Ascending aorta (tissue), 2 donors: ENCODE measurements at regions not wholly inside any gene's neighbourhood (a gene's known extent, or its start where the extent isn't known, plus 50 kb on each side); places are given as distances from the start of the nearest gene placed in this dataset.

Experiments used
- DNase-seq, 2 donors: peaks; one replicate each; pipeline ENCODE4 v3.0.0-alpha.2; 2019; ENCODE audit warnings: low spot score in 2 of 2
- H3K27ac ChIP-seq, 2 donors: fragments of 200-600 bp; sonication (generic); one replicate each; pipeline ENCODE4 v1.5.1; 2016 to 2017; ENCODE audit warnings: mild to moderate bottlenecking in 1 of 2
- H3K27me3 ChIP-seq: fragments of 200-600 bp; sonication (generic); one replicate; pipeline ENCODE4 v1.5.1; 2017
- H3K36me3 ChIP-seq, 2 donors: fragments of 200-600 bp; sonication (generic); one replicate each; pipeline ENCODE4 v1.5.1; 2016
- H3K4me1 ChIP-seq, 2 donors: fragments of 200-600 bp; sonication (generic); one replicate each; pipeline ENCODE4 v1.5.1; 2016 to 2017; ENCODE audit warnings: mild to moderate bottlenecking in 1 of 2
- H3K4me3 ChIP-seq, 2 donors: fragments of 200-600 bp; sonication (generic); one replicate each; pipeline ENCODE4 v1.5.1; 2016 to 2017; ENCODE audit warnings: mild to moderate bottlenecking in 1 of 2
- H3K9me3 ChIP-seq, 2 donors: fragments of 200-600 bp; sonication (generic); one replicate each; pipeline ENCODE4 v1.5.1; 2016
- intact Hi-C: fragments of 100-400 bp; cut with DNase I; formaldehyde crosslinking; loops from one replicate; pipeline ENCODE4 v1.15.1; 2023
- TF ChIP-seq, protein P1 (sequence below), 3 experiments: fragments of 200-600 bp in 2 of 3; fragments of 450-650 bp in 1 of 3; sonication (generic) in 2 of 3; IDR thresholded peaks; one replicate each; pipeline ENCODE4 v1.5.1; 2016 to 2019; ENCODE audit warnings: antibody characterized with exemption in 3 of 3, mild to moderate bottlenecking in 1 of 3, moderate library complexity in 1 of 3

DNA sequence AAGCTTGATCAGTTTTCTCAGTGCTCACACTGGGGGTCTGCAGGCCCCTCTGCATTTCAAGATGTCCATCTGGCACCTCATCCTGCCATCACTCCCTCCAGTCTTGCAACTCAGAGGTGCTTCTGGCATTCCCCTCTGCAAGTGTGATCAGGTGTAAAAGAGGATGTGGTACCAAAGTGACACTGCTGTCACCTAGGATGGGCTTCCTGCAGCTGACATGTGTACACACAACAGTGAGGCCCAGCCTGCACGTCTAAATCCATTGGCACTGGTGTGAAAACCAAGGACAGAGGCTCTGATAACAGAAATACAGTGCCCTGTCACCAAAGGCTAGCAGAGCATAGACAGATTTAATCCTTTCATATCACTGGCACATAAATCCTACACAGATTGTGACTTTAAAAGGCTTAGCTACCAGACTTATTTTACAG lies 162.5 kb upstream of the CELF2 start:
- TF ChIP-seq, protein P1, sequence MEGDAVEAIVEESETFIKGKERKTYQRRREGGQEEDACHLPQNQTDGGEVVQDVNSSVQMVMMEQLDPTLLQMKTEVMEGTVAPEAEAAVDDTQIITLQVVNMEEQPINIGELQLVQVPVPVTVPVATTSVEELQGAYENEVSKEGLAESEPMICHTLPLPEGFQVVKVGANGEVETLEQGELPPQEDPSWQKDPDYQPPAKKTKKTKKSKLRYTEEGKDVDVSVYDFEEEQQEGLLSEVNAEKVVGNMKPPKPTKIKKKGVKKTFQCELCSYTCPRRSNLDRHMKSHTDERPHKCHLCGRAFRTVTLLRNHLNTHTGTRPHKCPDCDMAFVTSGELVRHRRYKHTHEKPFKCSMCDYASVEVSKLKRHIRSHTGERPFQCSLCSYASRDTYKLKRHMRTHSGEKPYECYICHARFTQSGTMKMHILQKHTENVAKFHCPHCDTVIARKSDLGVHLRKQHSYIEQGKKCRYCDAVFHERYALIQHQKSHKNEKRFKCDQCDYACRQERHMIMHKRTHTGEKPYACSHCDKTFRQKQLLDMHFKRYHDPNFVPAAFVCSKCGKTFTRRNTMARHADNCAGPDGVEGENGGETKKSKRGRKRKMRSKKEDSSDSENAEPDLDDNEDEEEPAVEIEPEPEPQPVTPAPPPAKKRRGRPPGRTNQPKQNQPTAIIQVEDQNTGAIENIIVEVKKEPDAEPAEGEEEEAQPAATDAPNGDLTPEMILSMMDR (IDR thresholded peaks at IDR 0.05): no peak
- no peaks in the 10 kb centered on the region for H3K27me3 ChIP-seq

DNA sequence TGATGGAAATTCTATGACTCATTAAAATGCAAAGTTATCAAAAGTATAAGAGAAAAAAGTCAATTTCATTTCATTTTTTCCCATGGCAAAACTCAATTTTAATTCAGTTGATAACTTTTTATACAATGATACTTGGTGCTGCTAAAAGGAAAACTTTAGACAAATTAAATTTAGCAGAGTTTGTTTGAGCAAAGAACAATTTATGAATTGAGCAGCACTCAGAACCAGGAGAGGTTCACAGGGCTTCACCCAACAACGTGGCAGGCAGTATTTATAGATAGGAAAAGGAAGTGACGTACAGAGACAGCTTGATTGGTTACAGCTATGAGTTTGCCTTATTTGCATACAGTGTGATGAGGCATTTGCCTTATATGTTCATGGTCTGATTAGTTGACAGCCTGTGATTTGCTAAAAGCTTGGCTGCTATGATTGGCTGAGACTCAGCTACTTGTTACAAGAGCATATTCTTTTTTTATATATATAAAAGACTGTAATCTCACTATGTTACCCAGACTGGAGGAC lies 157.2 kb upstream of the CELF2 start:
- H3K36me3 ChIP-seq: no peaks in the 10 kb centered on the region
- no peaks in the 10 kb centered on the region for H3K4me1 ChIP-seq
- TF ChIP-seq, protein P1 (IDR thresholded peaks at IDR 0.05): no peak
- no peaks in the 10 kb centered on the region for H3K27me3 ChIP-seq
- intact Hi-C loops: no loop called here
- no peak for DNase-seq
- H3K27ac ChIP-seq: no peak overlapping the region
- no peak overlapping the region for H3K4me3 ChIP-seq
- H3K9me3 ChIP-seq: no peaks in the 10 kb centered on the region

More for the DNA sequence above, 162.5 kb upstream of the CELF2 start:
- Histone ChIP-seq H3K4me1 (no peaks in the 10 kb centered on the region), H3K9me3 (no peaks in the 10 kb centered on the region), H3K36me3 (no peaks in the 10 kb centered on the region), H3K27ac (no peak overlapping the region), H3K4me3 (no peak overlapping the region)
- intact Hi-C loops: no loop called here
- no peak for DNase-seq

DNA sequence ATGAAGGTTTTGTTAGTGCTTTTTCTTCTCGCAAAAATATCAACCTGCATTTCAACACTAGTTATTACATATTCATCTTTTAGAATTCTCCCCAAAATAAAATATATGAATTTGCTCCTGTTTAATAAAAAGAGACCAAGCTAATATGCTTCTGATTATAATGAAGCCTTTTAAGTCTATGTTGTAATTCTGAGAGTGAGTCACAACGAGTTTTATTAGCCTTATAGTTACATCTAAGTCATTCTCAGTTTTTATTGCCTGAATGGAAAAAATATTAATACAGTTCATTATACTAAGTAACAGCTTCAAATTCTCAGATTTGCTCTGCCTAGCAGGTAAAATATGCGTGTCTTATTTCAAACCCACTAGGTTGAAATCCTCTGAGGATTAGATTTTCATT lies 152.4 kb upstream of the CELF2 start:
- Histone ChIP-seq H3K27me3 (no peaks in the 10 kb centered on the region), H3K4me3 (no peak overlapping the region), H3K36me3 (no peaks in the 10 kb centered on the region), H3K9me3 (no peaks in the 10 kb centered on the region), H3K4me1 (peaks cover 0 to 9% of the 10 kb centered on the region in 2 donors), H3K27ac (no peak overlapping the region)
- TF ChIP-seq, protein P1 (IDR thresholded peaks at IDR 0.05): no peak
- DNase-seq: no peak
- intact Hi-C loops: loop anchor here (2.0 kb wide), 1 partner anchor 15 kb away; no protein-coding TSS in a partner anchor

DNA sequence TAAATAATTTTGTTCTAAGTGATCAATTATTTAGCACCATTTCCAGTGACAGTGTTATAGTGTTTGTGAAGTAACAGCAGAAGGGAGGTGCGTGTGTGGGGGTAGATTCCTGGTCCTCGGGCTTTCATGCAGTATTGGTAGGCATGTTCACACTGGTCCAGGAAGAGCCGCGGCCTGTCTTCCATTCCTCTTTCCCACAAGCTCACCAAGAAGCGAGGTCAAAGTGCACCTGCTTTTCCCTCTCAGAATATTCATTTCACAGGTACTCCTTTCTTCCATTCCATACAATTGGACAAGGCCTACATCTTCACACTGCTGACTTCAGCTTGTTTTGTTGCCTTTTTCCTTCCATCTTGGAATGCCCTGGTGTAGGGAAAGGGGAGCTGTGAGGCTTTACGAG lies 151.8 kb upstream of the CELF2 start:
- Histone ChIP-seq H3K9me3 (no peaks in the 10 kb centered on the region), H3K27ac (no peak overlapping the region), H3K4me3 (no peak overlapping the region), H3K27me3 (no peaks in the 10 kb centered on the region), H3K36me3 (no peaks in the 10 kb centered on the region), H3K4me1 (peaks cover 0 to 12% of the 10 kb centered on the region in 2 donors)
- no peak for DNase-seq
- intact Hi-C loops: loop anchor here (2.0 kb wide), 1 partner anchor 15 kb away; no protein-coding TSS in a partner anchor
- TF ChIP-seq, protein P1 (IDR thresholded peaks at IDR 0.05): no peak

DNA sequence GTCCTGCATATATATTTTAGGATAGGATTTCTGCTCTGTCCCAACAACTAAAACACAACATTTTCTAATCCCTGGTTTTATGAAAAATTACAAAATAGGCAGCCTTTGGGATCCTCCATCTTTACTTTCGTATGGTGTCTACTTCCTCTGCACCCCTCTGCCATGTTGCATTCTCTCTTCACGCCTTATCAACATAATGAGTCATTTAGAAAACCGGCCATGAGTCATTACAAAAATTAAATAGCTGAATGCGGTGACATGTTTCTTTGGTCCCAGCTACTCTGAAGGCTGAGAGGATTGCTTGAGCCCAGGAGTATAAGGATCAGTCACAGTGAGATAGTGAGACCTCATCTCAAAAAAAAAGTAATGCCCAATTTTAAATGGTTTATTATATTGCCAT lies 148.1 kb upstream of the CELF2 start:
- Histone ChIP-seq H3K27me3 (no peaks in the 10 kb centered on the region), H3K9me3 (no peaks in the 10 kb centered on the region), H3K36me3 (no peaks in the 10 kb centered on the region), H3K27ac (peak overlapping the region in 1 of 2 donors; percentile 88), H3K4me3 (no peak overlapping the region), H3K4me1 (peaks cover 0 to 33% of the 10 kb centered on the region in 2 donors)
- intact Hi-C loops: no loop called here
- TF ChIP-seq, protein P1 (IDR thresholded peaks at IDR 0.05): no peak
- DNase-seq: no peak
